Esophagus squamous epithelium (tissue), 5 donors: ENCODE measurements at regions not wholly inside any gene's neighbourhood (a gene's known extent, or its start where the extent isn't known, plus 50 kb on each side); places are given as distances from the start of the nearest gene placed in this dataset.

Experiments used
- DNase-seq: peaks from one replicate; lab custom pipeline; 2025; lab: John Stamatoyannopoulos, UW
- H3K27ac ChIP-seq, 4 donors: fragments of 200-600 bp; sonication (generic); one replicate each; pipeline ENCODE4 v1.5.1; 2016 to 2019; ENCODE audit warnings: mild to moderate bottlenecking in 1 of 4
- H3K27me3 ChIP-seq, 4 donors: fragments of 200-600 bp; sonication (generic); 1 replicate in 3 of 4; 2 replicates in 1 of 4; pipeline versions ENCODE4 v1.5.1 to v1.6.0; 2017 to 2021; ENCODE audit warnings: antibody characterized with exemption in 1 of 4
- H3K36me3 ChIP-seq, 3 donors: fragments of 200-600 bp; sonication (generic); one replicate each; pipeline ENCODE4 v1.5.1; 2016 to 2019
- H3K4me1 ChIP-seq, 3 donors: fragments of 200-600 bp; sonication (generic); one replicate each; pipeline ENCODE4 v1.5.1; 2017 to 2019
- H3K4me3 ChIP-seq, 4 donors: fragments of 200-600 bp; sonication (generic); 1 replicate in 3 of 4; 2 replicates in 1 of 4; pipeline ENCODE4 v1.5.1; 2016 to 2019; ENCODE audit warnings: mild to moderate bottlenecking in 2 of 4, moderate library complexity in 1 of 4
- H3K9me3 ChIP-seq, 3 donors: fragments of 200-600 bp; sonication (generic); one replicate each; pipeline ENCODE4 v1.5.1; 2016 to 2019
- POLR2A ChIP-seq, 4 donors: fragments of 450-650 bp; IDR thresholded peaks; one replicate each; pipeline ENCODE4 v1.6.1; 2017; ENCODE audit warnings: antibody characterized with exemption in 4 of 4, mild to moderate bottlenecking in 4 of 4, moderate library complexity in 3 of 4
- WGBS, 2 donors: methylation state at CpG; one replicate each; pipeline ENCODE4 v1.1.5; 2018; 5-methylcytosine and 5-hydroxymethylcytosine counted together
- intact Hi-C: fragments of 100-400 bp; cut with DNase I; formaldehyde crosslinking; loops from one replicate; pipeline ENCODE4 v1.15.0; 2022
- TF ChIP-seq, protein P1 (sequence below), 6 experiments: fragments of 450-650 bp in 4 of 6; fragments of 200-600 bp in 2 of 6; sonication (generic) in 2 of 6; IDR thresholded peaks; one replicate each; pipeline ENCODE4 v1.5.1; 2016 to 2019; ENCODE audit warnings: antibody characterized with exemption in 6 of 6, mild to moderate bottlenecking in 4 of 6, moderate library complexity in 4 of 6
- donor health status: DM: yes; HTN: yes; CAD: no.

DNA sequence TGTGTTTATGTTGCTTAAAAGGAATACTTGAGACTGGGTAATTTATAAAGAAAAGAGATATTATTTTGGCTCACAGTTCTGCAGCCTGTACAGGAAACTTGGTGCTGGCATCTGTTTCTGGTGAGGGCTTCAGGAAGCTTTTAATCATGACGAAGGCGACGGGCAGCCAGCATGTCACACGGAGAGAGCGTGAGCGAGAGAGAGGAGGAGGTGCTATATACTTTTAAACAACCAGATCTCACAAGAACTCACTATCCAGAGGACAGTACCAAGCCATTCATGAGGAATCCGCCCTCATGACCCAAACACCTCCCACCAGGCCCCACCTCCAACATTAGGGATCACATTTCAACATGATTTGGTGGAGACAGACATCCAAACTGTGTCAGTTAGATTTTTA is 163.4 kb upstream of the TSC22D1 start:
- H3K9me3 ChIP-seq = no peaks in the 10 kb centered on the region
- intact Hi-C loops = no loop called here
- no peak overlapping the region for H3K27ac ChIP-seq
- no peaks in the 10 kb centered on the region for H3K36me3 ChIP-seq
- DNase-seq = no peak
- H3K27me3 ChIP-seq = no peaks in the 10 kb centered on the region
- peaks cover 0 to 6% (median 3%) of the 10 kb centered on the region in 3 donors for H3K4me1 ChIP-seq
- no peak overlapping the region for H3K4me3 ChIP-seq
- WGBS, 2 donors = 64 to 84% methylated on average over 7 of the region's 7 CpGs
- TF ChIP-seq, protein P1, sequence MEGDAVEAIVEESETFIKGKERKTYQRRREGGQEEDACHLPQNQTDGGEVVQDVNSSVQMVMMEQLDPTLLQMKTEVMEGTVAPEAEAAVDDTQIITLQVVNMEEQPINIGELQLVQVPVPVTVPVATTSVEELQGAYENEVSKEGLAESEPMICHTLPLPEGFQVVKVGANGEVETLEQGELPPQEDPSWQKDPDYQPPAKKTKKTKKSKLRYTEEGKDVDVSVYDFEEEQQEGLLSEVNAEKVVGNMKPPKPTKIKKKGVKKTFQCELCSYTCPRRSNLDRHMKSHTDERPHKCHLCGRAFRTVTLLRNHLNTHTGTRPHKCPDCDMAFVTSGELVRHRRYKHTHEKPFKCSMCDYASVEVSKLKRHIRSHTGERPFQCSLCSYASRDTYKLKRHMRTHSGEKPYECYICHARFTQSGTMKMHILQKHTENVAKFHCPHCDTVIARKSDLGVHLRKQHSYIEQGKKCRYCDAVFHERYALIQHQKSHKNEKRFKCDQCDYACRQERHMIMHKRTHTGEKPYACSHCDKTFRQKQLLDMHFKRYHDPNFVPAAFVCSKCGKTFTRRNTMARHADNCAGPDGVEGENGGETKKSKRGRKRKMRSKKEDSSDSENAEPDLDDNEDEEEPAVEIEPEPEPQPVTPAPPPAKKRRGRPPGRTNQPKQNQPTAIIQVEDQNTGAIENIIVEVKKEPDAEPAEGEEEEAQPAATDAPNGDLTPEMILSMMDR (IDR thresholded peaks at IDR 0.05) = no peak
- no peak for TF ChIP-seq POLR2A (IDR thresholded peaks at IDR 0.05)

DNA sequence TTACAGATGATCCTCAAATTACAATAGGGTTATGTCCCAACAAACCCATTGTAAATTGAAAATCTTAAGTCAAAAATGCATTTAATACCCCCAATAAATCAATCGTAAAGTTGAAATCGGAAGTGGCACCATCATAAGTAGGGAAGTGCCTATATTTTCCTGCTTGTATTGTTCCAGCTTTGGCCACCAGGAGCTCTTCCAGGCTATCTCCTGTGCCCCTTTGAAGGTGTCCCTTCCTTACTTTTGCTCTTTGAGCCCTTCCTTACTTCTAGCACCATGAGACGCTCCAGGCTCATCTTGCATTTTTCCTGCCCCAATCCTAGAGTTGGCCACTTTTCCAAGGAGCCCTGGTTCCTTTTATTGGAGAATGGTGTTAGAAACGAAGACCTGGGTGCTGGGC is 163.0 kb upstream of the TSC22D1 start:
- H3K27ac ChIP-seq = no peak overlapping the region

DNA sequence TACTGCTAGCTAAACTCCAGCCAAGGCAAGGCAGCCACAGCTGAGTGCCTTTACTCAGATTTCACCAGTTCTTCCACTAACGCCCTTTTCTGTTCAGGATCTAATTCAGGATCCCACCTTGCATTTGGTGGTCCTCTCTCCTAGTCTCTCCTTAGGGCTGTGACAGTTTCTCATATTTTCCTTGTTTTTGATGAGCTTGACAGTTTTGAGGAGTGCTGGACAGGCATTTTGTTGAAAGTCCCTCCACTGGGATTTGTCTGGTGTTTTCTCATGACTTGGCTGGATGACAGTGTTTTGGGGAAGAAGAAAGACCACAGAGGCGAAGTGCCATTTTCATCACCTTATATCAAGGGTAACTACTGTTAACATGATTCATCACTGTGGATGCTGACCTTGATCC is 162.3 kb upstream of the TSC22D1 start:
- DNase-seq = no peak
- intact Hi-C loops = no loop called here
- no peaks in the 10 kb centered on the region for H3K9me3 ChIP-seq
- H3K27ac ChIP-seq = no peak overlapping the region
- H3K4me1 ChIP-seq = peaks cover 0 to 17% (median 8%) of the 10 kb centered on the region in 3 donors
- no peak overlapping the region for H3K4me3 ChIP-seq
- TF ChIP-seq POLR2A (IDR thresholded peaks at IDR 0.05) = no peak
- TF ChIP-seq, protein P1 (IDR thresholded peaks at IDR 0.05) = no peak
- no peaks in the 10 kb centered on the region for H3K36me3 ChIP-seq
- 87 to 89% methylated on average over 2 of the region's 2 CpGs for WGBS, 2 donors
- no peaks in the 10 kb centered on the region for H3K27me3 ChIP-seq

More for the DNA sequence above, 163.0 kb upstream of the TSC22D1 start:
- WGBS, 2 donors = 68 to 74% methylated on average over 4 of the region's 4 CpGs
- Histone ChIP-seq H3K27me3 (no peaks in the 10 kb centered on the region), H3K4me1 (peaks cover 0 to 10% (median 7%) of the 10 kb centered on the region in 3 donors), H3K36me3 (no peaks in the 10 kb centered on the region), H3K4me3 (no peak overlapping the region), H3K9me3 (no peaks in the 10 kb centered on the region)
- intact Hi-C loops = no loop called here
- no peak for DNase-seq
- no peak for TF ChIP-seq POLR2A (IDR thresholded peaks at IDR 0.05)
- TF ChIP-seq, protein P1 (IDR thresholded peaks at IDR 0.05) = peak in 1 of 6 experiments; percentile 21

DNA sequence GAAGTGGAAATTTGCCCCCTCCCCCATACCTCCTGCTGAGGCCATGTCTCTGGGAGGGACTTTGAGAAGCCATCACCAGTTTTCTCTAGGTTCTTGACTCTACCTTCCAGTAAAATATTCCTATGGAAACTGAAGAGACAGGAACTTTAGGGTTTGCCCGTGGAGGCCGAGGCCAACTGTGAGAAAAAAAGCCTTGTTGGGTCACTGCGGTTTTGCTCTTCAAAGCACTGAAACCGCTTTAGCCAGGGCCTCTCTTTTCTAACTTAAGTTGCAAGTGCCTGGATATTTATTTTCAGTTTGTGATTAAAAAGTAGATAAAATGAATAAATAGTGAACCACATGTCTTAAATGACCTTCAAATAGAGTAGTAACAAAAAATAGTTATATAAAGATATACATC is 159.7 kb upstream of the TSC22D1 start:
- Histone ChIP-seq H3K27me3 (no peaks in the 10 kb centered on the region), H3K4me3 (no peak overlapping the region), H3K9me3 (no peaks in the 10 kb centered on the region), H3K4me1 (peaks cover 0 to 18% (median 8%) of the 10 kb centered on the region in 3 donors), H3K36me3 (no peaks in the 10 kb centered on the region), H3K27ac (no peak overlapping the region)
- intact Hi-C loops = no loop called here
- WGBS, 2 donors = 85 to 88% methylated on average over 4 of the region's 4 CpGs
- TF ChIP-seq, protein P1 (IDR thresholded peaks at IDR 0.05) = no peak
- TF ChIP-seq POLR2A (IDR thresholded peaks at IDR 0.05) = no peak
- no peak for DNase-seq

DNA sequence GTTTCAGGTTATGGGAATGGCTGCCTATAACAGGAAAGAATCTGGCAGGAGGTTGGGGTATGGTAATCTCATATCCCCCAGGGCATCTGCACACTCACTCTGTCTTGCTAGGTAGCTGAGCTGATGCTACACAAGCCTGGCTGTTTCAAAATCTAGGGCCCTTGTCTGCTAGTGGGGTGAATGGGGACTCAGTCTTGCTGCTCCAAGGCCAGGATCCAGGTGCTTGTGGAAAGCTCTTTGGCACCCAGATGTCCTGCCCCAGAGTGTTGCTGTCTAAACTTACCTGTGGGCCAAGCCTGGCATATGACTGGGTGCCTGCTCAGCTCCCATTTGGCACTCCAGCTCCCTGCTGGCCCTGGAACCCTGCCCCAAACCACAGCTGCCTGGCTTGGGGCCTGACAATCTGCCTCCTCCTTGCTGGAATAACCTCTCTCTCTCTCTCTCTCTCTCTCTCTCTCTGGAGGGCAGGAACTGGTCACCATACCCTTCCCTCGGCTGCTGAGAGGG is 158.1 kb upstream of the TSC22D1 start:
- H3K27ac ChIP-seq = no peak overlapping the region
- TF ChIP-seq, protein P1 (IDR thresholded peaks at IDR 0.05) = no peak
- no peak for TF ChIP-seq POLR2A (IDR thresholded peaks at IDR 0.05)
- no peaks in the 10 kb centered on the region for H3K9me3 ChIP-seq
- intact Hi-C loops = no loop called here
- H3K4me3 ChIP-seq = no peak overlapping the region
- DNase-seq = no peak
- 30 to 50% methylated on average over 1 of the region's 1 CpG for whole genome bisulfite sequencing, 2 donors
- no peaks in the 10 kb centered on the region for H3K36me3 ChIP-seq
- peaks cover 0 to 18% (median 8%) of the 10 kb centered on the region in 3 donors for H3K4me1 ChIP-seq
- no peaks in the 10 kb centered on the region for H3K27me3 ChIP-seq
